Breast epithelium (tissue), 3 donors: ENCODE measurements at regions not wholly inside any gene's neighbourhood (a gene's known extent, or its start where the extent isn't known, plus 50 kb on each side); places are given as distances from the start of the nearest gene placed in this dataset.

Experiments used
- CTCF ChIP-seq, 3 donors: fragments of 450-650 bp; IDR thresholded peaks; one replicate each; pipeline ENCODE4 v1.5.1; 2016 to 2017; ENCODE audit warnings: antibody characterized with exemption in 3 of 3, mild to moderate bottlenecking in 3 of 3, moderate library complexity in 3 of 3
- POLR2A ChIP-seq: fragments of 450-650 bp; IDR thresholded peaks from one replicate; pipeline ENCODE4 v1.6.1; 2016; ENCODE audit warnings: antibody characterized with exemption, mild to moderate bottlenecking, moderate library complexity

GRCh38 chr4:104345598-104346242 lies 149.0 kb downstream of the CXXC4 start:
- no peak for TF ChIP-seq CTCF (IDR thresholded peaks at IDR 0.05)
- TF ChIP-seq POLR2A, result no peak
